ENCODE measurements at regions not wholly inside any gene's neighbourhood (a gene's known extent, or its start where the extent isn't known, plus 50 kb on each side); places are given as distances from the start of the nearest gene placed in this dataset.

GRCh38 chr15:31456354-31457060 lies 129.9 kb downstream of the KLF13 start:
- no peak for DNase-seq

DNA sequence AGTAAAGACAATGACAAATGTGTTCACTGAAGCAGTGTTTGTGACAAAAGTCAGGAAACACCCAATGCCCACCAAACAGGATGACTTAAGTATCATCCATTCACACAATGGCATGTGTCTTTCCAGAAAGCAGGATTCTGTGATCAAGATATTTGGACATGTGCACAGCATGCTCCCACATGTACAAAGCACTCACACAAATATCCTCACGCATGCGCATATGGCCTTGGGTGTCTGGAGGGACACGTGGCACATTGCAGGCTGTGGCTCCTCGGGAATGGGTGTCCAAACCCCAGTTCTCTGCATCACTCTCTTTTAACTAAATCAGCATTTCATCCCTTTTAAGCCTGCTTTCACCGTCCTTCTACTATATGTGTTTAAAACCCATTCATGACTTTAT lies 130.5 kb downstream of the KLF13 start:
- no peak for DNase-seq

- no peak for DNase-seq
Observed at GRCh38 chr15:31457631-31458526, 131.2 kb downstream of the KLF13 start.

- DNase-seq, result peak; percentile 17
Observed at GRCh38 chr15:31458596-31459399, 132.2 kb downstream of the KLF13 start.

- DNase-seq, result no peak
Observed at GRCh38 chr15:31459400-31459748, 132.7 kb downstream of the KLF13 start.

DNA sequence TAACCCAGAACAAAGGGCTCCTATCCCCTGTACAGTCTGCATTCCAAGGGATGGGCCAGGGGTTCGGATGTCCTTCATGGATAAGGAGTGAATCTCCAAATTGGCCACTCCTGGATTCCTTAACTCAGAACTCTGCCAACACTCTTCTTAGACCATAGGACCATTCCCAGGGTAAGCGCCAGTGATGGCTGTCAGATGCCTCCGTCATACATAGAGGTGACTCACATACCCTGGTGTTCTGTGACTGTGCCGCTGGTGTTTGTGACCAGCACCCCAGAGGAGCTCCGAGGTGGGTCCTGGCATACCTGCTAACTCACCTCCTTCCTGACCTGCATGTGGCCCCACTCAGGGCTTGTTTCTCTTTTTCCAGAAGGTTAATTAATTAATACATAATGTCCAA lies 134.7 kb downstream of the KLF13 start:
- DNase-seq, result no peak

DNA sequence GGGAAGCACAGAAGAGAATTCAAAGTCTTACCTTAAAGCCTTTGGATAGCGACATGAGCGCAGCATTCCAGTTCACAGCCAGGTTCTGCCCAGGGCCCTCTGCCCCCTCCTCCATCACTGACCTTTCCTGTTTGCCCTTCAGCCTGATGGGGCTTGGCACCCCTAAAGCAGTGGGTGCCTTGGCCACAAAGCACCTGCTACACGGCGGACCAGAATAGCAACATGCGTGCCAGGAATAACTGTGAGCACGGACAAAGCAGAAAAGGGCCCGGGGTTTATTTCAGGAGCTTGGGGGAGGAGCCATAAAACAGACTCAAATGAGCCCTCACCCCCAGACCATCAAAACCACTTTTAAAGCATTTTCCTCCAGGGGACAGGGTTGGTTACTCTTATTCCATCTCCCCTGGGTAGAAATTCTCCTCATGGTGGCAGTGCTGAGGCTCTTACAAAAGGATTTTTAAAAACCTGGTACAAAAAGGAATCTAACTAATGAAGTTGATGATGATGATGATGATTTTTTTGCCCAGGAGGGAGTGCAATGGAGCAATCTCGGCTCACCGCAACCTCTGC lies 135.4 kb downstream of the KLF13 start:
- no peak for DNase-seq

DNA sequence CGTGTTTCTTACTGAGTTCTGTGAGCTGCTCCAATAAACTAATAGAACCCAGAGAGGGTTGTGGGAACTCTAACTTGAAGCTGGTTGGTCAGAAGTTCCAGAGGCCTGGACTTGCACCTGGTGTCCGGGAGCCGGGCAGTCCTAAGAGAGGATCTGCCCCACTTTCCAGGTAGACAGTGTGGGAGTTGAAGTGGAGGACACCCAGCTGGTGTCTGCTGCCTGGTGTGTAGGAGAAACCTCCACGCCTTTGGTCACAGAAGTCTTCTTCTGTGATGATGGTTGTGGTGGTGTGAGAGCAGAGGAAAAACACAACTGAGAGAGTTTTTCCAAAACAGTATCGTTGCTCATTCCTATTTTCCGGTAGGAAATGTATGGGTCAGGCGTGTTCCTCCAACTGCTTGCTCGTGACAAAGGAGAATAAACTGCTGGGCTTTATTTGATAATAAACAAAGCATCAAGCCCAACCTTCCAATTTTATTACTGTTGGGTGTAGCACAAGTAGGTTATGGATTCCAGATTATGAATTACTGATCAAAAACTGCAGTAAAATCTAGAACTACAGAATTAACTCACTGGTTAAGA lies 137.0 kb downstream of the KLF13 start:
- DNase-seq, result no peak

DNA sequence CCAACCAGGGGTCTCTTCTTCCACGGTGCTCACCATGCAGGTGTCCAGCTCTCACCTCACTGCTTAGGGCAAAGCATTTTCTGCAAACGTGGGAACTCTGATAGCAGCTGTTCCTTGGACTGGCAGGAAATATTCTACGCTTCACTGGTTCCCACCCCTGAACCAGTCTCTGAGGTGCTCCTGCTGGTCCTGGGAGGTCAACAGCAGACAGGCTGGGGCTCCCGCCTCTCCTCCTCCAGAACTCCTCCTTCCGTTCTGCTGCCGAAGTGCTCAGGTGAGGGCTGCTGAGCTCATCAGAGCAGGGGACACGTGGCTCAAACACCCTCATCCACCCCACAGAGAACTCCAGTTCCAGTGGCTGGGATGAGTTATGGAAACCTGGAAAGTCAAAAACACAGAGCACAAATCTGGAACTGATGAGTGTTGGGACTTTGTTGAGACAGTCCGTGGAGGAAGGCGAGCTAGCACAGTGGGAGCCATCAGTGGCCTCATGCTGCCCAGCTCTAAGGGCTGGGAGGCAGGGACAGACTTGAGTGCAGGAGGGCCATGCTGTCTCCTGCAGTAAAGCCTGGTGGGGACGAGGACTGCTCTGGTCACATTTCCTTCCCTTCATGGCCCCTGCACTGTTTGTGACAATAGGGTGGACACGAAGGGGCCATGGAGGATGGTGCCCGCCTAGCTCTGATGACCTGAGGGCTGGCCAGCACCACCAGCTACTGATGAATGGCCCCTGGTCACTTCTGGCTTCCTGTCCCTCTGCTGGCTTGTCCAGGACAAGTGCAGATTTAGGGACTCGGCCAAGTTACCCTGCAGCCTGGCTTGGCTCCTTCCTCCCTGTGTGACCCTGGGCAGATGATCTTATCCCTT lies 137.8 kb downstream of the KLF13 start:
- DNase-seq, result no peak

DNA sequence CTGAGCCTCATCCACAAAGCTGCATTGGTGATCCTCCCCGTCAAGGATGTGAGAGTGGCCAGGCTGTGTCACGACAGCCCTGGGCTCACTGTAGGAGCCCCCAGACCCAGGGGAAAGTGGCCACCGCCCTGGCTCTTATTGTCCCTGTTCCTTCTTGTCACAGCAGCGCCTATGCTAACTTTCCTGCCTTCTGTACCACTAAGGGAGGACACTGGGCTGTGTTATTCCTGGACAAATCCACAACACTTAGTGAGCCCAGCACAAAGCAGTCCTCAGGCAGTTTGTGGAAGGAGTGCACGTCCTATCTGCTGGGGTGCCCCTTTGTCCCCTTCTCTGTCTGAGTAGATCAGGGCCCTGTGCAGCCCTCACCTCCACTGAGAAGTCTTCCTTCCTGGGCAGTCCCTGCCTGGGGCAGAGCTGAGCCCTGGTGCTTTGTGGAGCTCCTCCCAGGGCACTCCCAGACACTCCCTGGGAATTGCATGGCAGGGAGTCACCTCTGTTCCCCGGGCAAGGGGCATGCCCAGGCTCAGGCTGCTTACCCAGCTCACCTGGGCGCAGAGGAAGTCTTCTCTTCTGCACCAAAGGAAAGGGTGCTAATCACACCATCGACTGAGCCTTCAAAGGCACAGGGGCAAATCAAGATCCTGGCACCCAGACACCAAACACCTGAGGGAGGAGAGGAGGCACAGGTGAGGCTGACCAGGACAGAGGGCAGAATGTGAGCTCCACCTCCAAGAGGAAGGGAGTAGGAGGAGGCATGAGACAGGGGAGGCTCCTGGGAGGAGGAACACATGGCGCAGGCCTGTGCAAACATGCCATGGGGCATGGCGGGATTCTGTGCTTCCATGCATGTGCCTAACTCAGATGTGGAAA lies 138.7 kb downstream of the KLF13 start:
- DNase-seq, result no peak

DNA sequence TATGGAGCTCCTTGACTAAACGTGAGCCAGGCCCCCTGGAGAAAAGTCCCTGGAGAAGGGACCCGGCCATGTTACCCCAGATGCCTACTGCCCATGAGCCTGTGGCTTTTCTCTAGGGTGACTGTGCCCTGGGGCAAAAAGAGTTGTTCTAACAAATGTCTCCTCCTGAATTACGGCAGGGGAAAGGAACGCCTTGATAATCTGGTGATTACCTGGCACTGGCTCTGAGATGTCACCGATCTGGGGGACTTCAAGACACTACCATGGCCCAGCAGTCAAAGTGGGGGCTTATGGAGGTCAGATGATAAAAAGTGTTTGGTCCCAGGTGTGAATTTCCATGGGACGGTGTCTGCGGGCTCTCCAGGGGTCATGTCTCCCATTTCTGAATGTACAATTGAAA lies 140.7 kb downstream of the KLF13 start:
- no peak for DNase-seq

DNA sequence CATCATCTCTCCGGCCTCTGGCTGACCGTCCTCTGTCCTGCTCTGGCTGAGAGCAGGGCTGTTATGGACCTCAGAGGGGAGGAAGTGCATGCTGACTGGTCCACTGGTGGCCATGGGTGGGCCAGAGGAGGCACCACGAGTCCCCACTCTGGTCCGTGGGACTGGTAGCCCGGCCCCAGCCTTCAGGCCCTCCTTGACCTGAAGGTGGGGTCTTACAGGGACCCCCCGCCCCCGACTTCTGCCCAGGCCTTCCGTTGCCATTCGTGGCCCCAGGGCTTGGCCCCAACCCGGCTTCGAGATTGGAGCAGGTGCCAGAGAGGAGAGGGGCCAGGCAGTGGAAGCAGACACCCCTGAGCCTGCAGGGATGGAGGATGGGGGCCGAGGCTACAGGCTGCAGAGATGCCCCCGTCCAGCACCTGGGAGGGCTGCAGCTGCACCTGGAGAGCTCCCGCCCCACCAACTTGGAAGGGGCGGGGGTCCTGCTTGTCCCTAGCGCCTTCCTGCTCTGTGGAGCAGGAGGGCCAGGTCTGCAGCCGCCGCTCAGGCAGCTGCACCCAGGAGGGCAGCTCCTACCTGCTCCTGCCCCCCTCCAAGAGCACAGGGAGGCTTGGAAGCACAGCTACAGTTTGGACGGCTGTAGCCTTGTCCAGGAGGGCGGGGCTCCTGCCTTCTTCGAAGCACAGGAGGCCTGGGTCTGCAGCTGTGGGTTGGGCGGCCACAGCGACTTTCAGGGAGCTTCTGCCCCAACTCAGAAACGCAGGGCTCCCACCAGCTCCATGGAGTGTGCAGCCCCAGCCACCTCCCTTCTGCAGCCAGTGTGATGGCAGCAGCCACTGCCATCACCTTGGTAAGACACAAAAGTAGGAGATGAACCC lies 142.5 kb downstream of the KLF13 start:
- DNase-seq, result no peak

DNA sequence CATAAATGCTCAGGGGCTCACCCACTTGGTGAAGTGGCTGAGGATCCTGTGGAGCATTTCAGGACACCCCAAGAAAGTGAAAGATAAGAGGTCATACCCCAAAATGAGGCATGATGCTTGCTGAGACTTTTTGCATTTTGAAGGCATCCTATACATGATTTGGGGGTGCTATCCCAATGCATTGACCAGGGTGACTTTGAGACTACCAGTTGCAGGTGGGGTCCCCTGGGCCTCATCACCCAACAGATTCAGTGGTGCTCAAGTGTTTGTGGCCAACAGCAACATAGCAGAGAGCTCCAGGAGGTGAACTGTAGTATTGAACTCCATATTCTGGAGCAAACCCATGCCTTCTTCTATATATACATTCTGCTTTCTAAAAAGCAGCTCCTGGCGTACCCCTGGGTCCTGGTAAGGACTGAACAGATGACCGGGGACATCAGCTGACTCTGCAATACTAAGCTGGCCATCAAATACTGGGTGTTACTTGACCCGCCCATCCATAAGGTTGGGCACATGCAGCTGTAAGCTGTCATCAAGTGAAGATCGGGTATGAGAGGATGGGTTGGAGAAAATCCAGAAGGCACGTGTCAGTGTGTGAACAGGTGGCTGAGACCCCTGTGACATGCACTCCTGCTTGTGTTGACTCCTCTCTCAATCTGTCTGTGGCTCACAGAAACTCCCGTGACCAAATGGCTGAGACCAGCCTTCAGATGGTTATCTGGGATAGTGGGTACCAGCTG lies 143.3 kb downstream of the KLF13 start:
- DNase-seq, result no peak

- DNase-seq, result no peak
Observed at GRCh38 chr15:31470756-31471155, 144.1 kb downstream of the KLF13 start.

DNA sequence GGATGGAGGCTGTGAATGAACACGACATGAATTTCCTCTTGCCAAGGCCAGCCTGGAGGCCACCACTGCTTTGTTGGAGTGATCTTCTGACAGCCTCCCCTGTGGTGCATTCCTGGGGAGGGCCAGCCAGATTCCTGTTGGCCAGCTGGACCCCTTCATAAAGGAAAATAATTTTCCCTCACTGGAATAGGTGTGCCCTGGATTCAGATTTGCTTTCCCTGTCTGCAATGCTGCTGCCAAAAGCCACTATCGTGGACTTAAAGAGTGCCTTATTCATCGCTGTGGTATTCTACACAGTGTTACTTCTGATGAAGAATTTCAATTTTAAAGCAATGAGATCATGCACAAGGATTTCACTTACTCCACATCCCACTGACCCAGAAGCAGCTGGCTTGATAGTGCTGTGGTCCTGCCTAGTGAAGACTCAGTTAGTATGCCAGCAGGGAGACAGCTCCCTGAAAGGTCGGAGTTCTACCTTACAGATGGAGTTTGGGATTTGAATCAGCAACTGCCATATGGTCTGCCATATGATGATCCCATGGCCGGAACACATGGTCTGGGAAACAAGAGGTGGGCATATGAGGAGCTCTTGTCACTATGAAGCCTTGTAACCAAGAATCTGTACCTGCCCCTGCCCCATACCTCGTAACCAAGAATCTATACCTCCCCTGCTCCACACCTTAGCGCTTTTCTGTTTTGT lies 145.2 kb downstream of the KLF13 start:
- no peak for DNase-seq

- DNase-seq, result peak; percentile 68
Observed at GRCh38 chr15:31472636-31473384, 146.2 kb downstream of the KLF13 start.

DNA sequence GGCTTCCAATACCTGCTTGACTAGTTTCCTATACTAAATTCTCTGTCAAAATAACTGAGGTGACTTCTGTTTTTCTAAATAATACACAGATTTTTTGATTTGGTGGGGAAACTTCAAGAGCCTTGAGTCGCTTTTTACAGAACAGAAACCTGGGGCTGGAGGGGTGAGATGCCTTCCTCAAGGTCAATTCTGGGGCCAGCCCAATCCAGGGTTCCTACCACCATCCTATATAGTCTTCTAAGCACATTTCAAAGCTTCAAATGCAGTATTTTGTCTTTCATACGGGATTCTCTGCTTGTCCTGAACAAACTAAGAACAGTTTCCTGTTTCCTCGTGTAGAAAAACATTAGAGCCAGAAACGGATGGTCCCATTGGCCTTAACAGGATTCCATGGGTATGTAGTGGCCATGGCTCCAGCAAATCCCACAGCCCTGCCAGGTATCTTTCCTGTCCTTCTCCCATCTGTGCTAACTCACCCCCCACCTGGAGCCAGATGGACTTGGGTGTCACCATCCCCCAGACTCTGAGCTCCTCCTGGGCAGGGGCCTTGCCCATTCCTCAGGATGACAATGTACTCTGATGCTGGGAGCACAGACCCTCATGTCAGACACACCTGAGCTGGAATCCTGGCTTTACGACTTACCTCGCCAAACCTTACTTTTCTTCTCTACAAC lies 146.9 kb downstream of the KLF13 start:
- no peak for DNase-seq

Measured in CD4-positive, alpha-beta T cell treated with Interleukin-21 for 1 hour (primary cell).